Omental fat pad (tissue), 3 donors: ENCODE measurements at regions not wholly inside any gene's neighbourhood (a gene's known extent, or its start where the extent isn't known, plus 50 kb on each side); places are given as distances from the start of the nearest gene placed in this dataset.

Source experiments
- ATAC-seq: fragments of 150-250 bp; one replicate; pipeline ENCODE4 v1.9.1; 2016; ENCODE audit warnings: mild to moderate bottlenecking, moderate library complexity; ENCODE audit not compliant: low FRiP score
- DNase-seq: peaks from one replicate; pipeline ENCODE4 v3.0.0-alpha.2; 2019; ENCODE audit warnings: low spot score
- CTCF ChIP-seq, 3 donors: fragments of 450-650 bp; IDR thresholded peaks; one replicate each; pipeline ENCODE4 v1.5.1; 2016 to 2017; ENCODE audit warnings: antibody characterized with exemption in 3 of 3, mild to moderate bottlenecking in 3 of 3, moderate library complexity in 2 of 3

DNA sequence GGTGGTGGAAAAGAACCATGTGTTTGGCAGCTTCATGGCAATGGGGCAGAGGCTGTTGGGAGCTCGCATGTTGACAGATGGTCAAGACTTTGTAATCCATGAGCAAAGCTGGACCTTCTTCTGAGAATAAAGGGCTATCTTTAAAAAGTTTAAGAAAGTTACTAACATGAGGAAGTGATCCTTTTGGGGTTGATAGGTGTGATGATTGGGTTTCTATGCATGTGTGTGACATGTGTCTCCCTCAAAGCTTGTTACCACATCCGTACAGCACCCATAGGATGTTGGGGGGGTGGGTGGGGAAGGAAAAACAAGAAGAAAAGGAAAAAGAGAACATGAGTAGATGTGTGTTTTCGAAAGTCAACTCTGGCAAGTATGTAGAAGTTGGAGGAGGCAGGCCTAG, 123.0 kb upstream of the TLR3 start:
- DNase-seq (no peak), ATAC-seq (no peak)
- no peak for TF ChIP-seq CTCF (IDR thresholded peaks at IDR 0.05)

- TF ChIP-seq CTCF (IDR thresholded peaks at IDR 0.05): no peak
- DNase-seq (no peak), ATAC-seq (no peak)
Observed at GRCh38 chr4:185950891-185951290, 118.1 kb upstream of the TLR3 start.

DNA sequence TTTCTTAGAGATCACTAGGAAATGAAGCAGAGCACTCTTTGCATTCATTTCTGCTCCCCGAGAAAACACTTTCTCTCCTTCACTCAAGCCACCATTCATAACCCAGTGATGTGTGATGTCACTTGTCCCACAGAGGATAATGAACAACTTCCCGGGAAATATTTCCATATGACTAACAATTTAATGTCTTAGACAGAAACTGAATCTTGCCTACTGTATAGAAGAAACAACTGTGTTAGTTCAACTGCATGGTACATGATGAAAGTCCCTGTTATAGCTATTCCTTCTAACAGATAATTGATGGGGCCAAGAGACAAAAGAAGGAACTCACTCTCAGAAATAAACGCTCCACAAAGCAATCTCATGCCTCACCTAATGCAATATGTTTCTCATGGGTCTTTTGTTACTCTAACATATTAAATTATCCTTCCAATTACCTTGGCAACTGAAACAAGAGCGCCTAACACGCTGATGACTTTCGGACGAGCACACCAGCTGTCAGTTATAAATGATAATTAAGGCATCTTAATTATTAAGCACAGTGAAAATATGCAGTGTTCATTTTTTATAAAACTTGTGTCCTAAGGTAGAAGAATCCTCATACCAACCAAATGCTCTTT, 113.7 kb upstream of the TLR3 start:
- ATAC-seq (no peak), DNase-seq (no peak)
- TF ChIP-seq CTCF (IDR thresholded peaks at IDR 0.05): no peak

GRCh38 chr4:185955826-185956543, 113.0 kb upstream of the TLR3 start:
- TF ChIP-seq CTCF (IDR thresholded peaks at IDR 0.05): no peak
- DNase-seq (no peak), ATAC-seq (no peak)

DNA sequence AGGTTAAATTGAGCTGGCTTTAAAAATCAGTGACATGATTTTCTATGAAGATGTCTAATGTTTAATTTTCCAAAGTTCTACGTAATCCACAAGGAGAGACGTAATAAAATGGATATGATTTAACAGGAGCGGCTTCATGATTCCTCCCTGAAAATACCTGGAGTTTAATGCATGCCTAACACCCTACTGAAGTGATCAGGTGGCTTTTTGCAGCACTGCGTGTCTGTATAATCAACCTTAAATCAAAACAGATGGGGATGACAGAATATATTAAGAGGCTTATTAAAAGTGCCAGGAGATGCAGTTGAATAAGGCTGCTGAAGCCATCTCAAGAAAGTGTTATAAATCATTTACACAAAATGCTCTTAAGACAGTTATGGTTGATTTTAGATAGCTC, 112.4 kb upstream of the TLR3 start:
- DNase-seq (no peak), ATAC-seq (no peak)
- TF ChIP-seq CTCF (IDR thresholded peaks at IDR 0.05): no peak

DNA sequence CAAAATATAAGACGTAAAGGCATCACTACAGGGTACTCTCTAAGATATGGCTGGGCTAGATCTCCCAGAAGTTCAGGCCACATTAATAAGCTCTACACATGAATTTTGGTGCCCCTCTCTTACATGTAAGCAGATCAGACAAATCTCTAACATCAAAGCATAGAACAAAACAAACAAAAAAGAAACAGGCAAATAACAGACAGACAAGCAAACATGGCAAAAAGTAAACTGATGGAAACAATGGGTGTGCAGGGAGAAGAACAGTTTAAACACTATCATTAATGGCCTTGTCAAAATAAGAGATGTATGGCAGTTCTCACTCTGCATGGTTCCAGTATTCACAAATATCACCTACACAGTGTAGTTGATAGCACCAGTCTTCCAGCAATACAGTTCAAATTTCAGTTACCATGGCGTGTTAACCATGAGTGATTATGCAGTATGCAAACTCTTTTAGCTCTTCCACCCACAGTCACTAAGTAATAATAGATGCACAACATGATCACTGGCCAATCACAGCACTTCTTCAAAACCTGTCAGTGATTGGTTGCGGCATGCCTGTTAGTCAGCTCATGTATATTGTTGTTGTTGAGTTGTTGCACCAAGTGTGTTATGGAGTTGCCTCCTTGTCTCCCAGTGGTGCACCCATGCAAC, 110.7 kb upstream of the TLR3 start:
- ATAC-seq: no peak

More for the DNA sequence above, 110.7 kb upstream of the TLR3 start:
- TF ChIP-seq CTCF (IDR thresholded peaks at IDR 0.05): no peak
- DNase-seq: no peak
